ENCODE measurements at regions not wholly inside any gene's neighbourhood (a gene's known extent, or its start where the extent isn't known, plus 50 kb on each side); places are given as distances from the start of the nearest gene placed in this dataset.

DNA sequence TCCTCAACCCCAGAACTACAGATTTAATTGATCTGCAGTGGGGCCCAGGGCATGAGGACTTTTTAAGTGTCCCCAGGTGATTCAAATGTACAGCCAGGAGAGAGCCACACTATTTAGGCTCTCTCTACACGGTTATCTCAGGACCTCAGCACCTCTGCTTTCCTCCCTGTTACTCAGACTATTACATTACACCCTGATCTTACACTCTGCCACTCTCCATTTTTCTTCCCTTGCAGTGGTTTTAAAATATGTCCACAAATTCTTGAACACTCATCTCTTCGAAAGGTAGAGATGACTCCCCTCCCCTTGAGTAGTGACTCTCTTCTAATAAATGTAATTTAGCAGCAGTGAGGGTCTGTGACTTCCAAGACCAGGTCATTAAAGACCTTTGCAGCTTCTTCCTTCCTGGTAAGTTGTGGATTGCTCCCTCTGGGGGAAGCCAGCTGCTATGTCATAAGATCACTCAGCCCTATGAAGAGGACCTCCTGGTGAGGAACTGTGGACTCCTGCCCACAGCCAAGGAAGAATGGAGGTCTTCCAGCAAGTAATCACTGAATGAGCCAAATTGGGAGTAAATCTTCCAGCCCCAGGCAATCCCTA is 87.5 kb upstream of the SSBP2 start:
- no peaks in the 10 kb centered on the region for H3K4me1 ChIP-seq (ENCODE audit: control insufficient read depth, insufficient read depth, low read length)
- H3K79me1 ChIP-seq (ENCODE audit: low read depth in 1 of 2, low read length in 2 of 2), result no peaks in the 10 kb centered on the region
- H3K9ac ChIP-seq (ENCODE audit: low read depth, low read length), result no peak overlapping the region
- peak; percentile 49 for DNase-seq
- no peaks in the 10 kb centered on the region for H3K9me3 ChIP-seq (ENCODE audit: control insufficient read depth, insufficient read depth, low read length)
- peak; percentile 77 for ATAC-seq (ENCODE audit: low read depth)
- no peak overlapping the region for H3K27ac ChIP-seq (ENCODE audit: insufficient read depth, low read length)
- intact Hi-C loops (cut with micrococcal nuclease) (loop anchor here (5.0 kb wide), 2 partner anchors 331 to 411 kb away; no protein-coding TSS in a partner anchor), dilution Hi-C loops (cut with HindIII; ENCODE audit: low sequenced_read_pairs, unreplicated experiment) (no loop called here), in situ Hi-C loops (cut with MboI; ENCODE audit: low sequenced_read_pairs) (no loop called here)
- no peak overlapping the region for H3K23ac ChIP-seq (ENCODE audit: low read depth, low read length)
- WGBS, 2 experiments (ENCODE audit: extremely low coverage in 2 of 2, insufficient read length in 1 of 2), result 67% methylated on average over 1 of the region's 2 CpGs; no CpG with 5 or more reads in 1 of the 2 experiments
- H3K14ac ChIP-seq (replicated peaks; ENCODE audit: low read depth, low read length), result no peak overlapping the region
- H3K36me3 ChIP-seq (ENCODE audit: control insufficient read depth, insufficient read depth, low read length), result no peaks in the 10 kb centered on the region
- H3K9me1 ChIP-seq (ENCODE audit: insufficient read depth, low read length), result no peaks in the 10 kb centered on the region
- no peak overlapping the region for H2BK5ac ChIP-seq (ENCODE audit: low read depth, low read length, poor library complexity, severe bottlenecking)
- H2BK20ac ChIP-seq (ENCODE audit: low read depth, low read length), result no peak overlapping the region
- ChIA-PET CTCF (interaction anchor here (1.4 to 2.0 kb wide), 4 partner anchors 12 to 83 kb away, joined by 3 to 10 read pairs (median 6); no protein-coding TSS in a partner anchor), POLR2A (ENCODE audit: unreplicated experiment) (no interaction called here)
- TF ChIP-seq FOS (IDR thresholded peaks at IDR 0.05; ENCODE audit: low read depth, low read length) (no peak), SMC3 (IDR thresholded peaks at IDR 0.05; ENCODE audit: low read depth, low read length) (peak; percentile 59), BHLHE40 (IDR thresholded peaks at IDR 0.05; ENCODE audit: low read depth, low read length) (no peak), MAZ (IDR thresholded peaks at IDR 0.05; ENCODE audit: borderline replicate concordance, low read depth, low read length) (no peak), RAD21 (IDR thresholded peaks at IDR 0.05; ENCODE audit: low read length) (peak; percentile 61), RFX5 (IDR thresholded peaks at IDR 0.05; ENCODE audit: low read depth, low read length) (no peak), CHD1 (IDR thresholded peaks at IDR 0.05; ENCODE audit: low read depth, low read length) (no peak)
- TF ChIP-seq, protein P1, sequence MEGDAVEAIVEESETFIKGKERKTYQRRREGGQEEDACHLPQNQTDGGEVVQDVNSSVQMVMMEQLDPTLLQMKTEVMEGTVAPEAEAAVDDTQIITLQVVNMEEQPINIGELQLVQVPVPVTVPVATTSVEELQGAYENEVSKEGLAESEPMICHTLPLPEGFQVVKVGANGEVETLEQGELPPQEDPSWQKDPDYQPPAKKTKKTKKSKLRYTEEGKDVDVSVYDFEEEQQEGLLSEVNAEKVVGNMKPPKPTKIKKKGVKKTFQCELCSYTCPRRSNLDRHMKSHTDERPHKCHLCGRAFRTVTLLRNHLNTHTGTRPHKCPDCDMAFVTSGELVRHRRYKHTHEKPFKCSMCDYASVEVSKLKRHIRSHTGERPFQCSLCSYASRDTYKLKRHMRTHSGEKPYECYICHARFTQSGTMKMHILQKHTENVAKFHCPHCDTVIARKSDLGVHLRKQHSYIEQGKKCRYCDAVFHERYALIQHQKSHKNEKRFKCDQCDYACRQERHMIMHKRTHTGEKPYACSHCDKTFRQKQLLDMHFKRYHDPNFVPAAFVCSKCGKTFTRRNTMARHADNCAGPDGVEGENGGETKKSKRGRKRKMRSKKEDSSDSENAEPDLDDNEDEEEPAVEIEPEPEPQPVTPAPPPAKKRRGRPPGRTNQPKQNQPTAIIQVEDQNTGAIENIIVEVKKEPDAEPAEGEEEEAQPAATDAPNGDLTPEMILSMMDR (conservative IDR thresholded peaks at IDR 0.05; ENCODE audit: low read depth, low read length), result peak; percentile 49
- no peak overlapping the region for H2AK5ac ChIP-seq (ENCODE audit: low read depth, low read length)
- no peak overlapping the region for H3K4ac ChIP-seq (ENCODE audit: low read depth, low read length)
- H4K20me1 ChIP-seq (ENCODE audit: insufficient read depth, low read length), result no peaks in the 10 kb centered on the region
- no peak overlapping the region for H3K4me3 ChIP-seq (ENCODE audit: insufficient read depth, low read depth, low read length)
- no peak overlapping the region for H2AK9ac ChIP-seq (replicated peaks; ENCODE audit: low read depth, low read length, poor library complexity)
- no peak overlapping the region for H4K91ac ChIP-seq (ENCODE audit: insufficient read depth, low read depth, low read length)
- no peak overlapping the region for H3K4me2 ChIP-seq (ENCODE audit: low read depth, low read length)
- no peak overlapping the region for H2BK120ac ChIP-seq (ENCODE audit: low read depth, low read length)
- H2BK15ac ChIP-seq (ENCODE audit: low read depth, low read length), result no peak overlapping the region
- no peak overlapping the region; the same call in 1 of the 2 replicates for H4K5ac ChIP-seq (ENCODE audit: low read depth, low read length)
- H3K27me3 ChIP-seq (ENCODE audit: control insufficient read depth, insufficient read depth, low read length), result no peaks in the 10 kb centered on the region
- H3K56ac ChIP-seq (ENCODE audit: extremely low read depth, insufficient read depth, low read length), result no peak overlapping the region
- BruUV-seq (replicated peaks), result no TSS peak
- peak overlapping the region in 1 of 2 experiments; percentile 13; a peak in 1 of 4 replicates for H4K8ac ChIP-seq (ENCODE audit: low read depth in 2 of 2, low read length in 2 of 2)
- peak overlapping the region; percentile 34 for H2AFZ ChIP-seq (replicated peaks; ENCODE audit: low read length, poor library complexity)
- H3K18ac ChIP-seq (ENCODE audit: low read depth, low read length), result no peak overlapping the region; the same call in 1 of the 2 replicates
